ENCODE measurements at regions not wholly inside any gene's neighbourhood (a gene's known extent, or its start where the extent isn't known, plus 50 kb on each side); places are given as distances from the start of the nearest gene placed in this dataset.

DNA sequence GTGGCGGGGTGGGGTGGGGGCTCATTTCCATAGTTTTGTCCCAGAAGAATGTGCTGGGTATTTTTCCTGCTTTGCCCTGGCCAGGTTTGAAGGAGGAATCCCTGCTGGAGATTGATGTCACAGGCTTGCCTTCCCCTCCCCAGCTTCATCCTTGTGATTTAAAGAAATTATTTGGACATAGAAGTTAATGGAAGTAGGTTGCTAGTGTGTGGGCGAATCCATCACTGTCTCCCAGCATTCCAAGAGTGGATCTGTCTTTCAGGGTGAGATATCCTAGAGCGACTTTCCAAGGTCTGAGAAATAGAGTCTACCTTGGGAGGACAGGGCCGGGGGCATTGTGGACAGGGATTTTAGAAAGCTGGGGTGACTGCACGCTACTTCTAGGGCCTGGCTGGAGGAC, 64.9 kb upstream of the HSPA9 start:
- in situ Hi-C loops (cut with HindIII; ENCODE audit: low pct_unique_long_range_greater_than_20kb, low sequenced_read_pairs) (no loop called here), intact Hi-C loops (cut with micrococcal nuclease; ENCODE audit: unreplicated experiment) (loop anchor here (10.0 kb wide), 2 partner anchors 105 to 625 kb away; no protein-coding TSS in a partner anchor)
- H3K27me3 ChIP-seq (ENCODE audit: control insufficient read depth, insufficient read depth, low read length) = 0 out of 2 replicates have a peak, but pooled peaks cover 2% of the 10 kb centered on the region
- no TSS peak for BruUV-seq (replicated peaks)
- no peaks in the 10 kb centered on the region for H3K36me3 ChIP-seq (ENCODE audit: control insufficient read depth, insufficient read depth, low read length)
- ChIA-PET CTCF (interaction anchor here (0.6 to 0.7 kb wide), 3 partner anchors 61 to 328 kb away, joined by 3 to 6 read pairs (median 3); no protein-coding TSS in a partner anchor), POLR2A (interaction anchor here (0.6 kb wide), 1 partner anchor 28 kb away, joined by 5 read pairs; no protein-coding TSS in a partner anchor)
- no peak for ATAC-seq
- no peak for DNase-seq (ENCODE audit: low read depth, low spot score)
- TF ChIP-seq POLR2AphosphoS5 (IDR thresholded peaks at IDR 0.05; ENCODE audit: low read depth, low read length) (no peak), SIN3A (IDR thresholded peaks at IDR 0.05; ENCODE audit: borderline replicate concordance, insufficient read depth, low read depth, low read length) (no peak), CTCF (IDR thresholded peaks at IDR 0.05) (no peak), TCF7L2 (IDR thresholded peaks at IDR 0.05; ENCODE audit: low read depth, low read length) (no peak)
- TF ChIP-seq, protein P1, sequence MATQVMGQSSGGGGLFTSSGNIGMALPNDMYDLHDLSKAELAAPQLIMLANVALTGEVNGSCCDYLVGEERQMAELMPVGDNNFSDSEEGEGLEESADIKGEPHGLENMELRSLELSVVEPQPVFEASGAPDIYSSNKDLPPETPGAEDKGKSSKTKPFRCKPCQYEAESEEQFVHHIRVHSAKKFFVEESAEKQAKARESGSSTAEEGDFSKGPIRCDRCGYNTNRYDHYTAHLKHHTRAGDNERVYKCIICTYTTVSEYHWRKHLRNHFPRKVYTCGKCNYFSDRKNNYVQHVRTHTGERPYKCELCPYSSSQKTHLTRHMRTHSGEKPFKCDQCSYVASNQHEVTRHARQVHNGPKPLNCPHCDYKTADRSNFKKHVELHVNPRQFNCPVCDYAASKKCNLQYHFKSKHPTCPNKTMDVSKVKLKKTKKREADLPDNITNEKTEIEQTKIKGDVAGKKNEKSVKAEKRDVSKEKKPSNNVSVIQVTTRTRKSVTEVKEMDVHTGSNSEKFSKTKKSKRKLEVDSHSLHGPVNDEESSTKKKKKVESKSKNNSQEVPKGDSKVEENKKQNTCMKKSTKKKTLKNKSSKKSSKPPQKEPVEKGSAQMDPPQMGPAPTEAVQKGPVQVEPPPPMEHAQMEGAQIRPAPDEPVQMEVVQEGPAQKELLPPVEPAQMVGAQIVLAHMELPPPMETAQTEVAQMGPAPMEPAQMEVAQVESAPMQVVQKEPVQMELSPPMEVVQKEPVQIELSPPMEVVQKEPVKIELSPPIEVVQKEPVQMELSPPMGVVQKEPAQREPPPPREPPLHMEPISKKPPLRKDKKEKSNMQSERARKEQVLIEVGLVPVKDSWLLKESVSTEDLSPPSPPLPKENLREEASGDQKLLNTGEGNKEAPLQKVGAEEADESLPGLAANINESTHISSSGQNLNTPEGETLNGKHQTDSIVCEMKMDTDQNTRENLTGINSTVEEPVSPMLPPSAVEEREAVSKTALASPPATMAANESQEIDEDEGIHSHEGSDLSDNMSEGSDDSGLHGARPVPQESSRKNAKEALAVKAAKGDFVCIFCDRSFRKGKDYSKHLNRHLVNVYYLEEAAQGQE (IDR thresholded peaks at IDR 0.05; ENCODE audit: insufficient read depth in 1 of 2, low read depth in 2 of 2, low read length in 1 of 2) = no peak
- no peaks in the 10 kb centered on the region for H3K9me3 ChIP-seq (ENCODE audit: control insufficient read depth, insufficient read depth, low read depth, low read length)
- no peak overlapping the region for H3K4me3 ChIP-seq (ENCODE audit: low read depth in 2 of 2, low read length in 2 of 2)
- H3K27ac ChIP-seq (ENCODE audit: low read length) = no peak overlapping the region
- no peaks in the 10 kb centered on the region for H3K4me1 ChIP-seq (ENCODE audit: control insufficient read depth, insufficient read depth, low read length)

DNA sequence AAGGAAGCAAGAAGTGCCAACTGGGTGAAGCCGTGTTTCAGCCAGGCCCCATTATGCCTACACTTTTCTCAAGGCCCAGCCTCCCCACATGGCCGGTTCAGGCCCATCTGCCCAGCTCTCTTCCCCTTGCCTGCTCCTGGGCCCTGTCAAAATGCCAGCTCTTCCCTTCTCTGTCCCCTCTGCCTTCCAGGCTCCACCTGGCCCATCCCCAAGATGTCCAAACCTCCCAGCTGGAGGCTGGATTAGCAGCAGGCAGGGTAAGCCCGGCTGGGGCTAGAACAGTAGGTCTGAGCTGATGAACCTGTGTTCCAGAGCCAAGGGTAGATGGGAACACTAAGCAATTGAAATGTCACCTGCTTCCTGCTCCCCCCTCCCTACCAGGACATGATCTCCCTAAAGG, 64.1 kb upstream of the HSPA9 start:
- DNase-seq (ENCODE audit: low read depth, low spot score) (no peak), ATAC-seq (no peak)
- in situ Hi-C loops (cut with HindIII; ENCODE audit: low pct_unique_long_range_greater_than_20kb, low sequenced_read_pairs) (no loop called here), intact Hi-C loops (cut with micrococcal nuclease; ENCODE audit: unreplicated experiment) (no loop called here)
- POLR2A ChIA-PET = no interaction called here
- no peak for TF ChIP-seq CTCF (IDR thresholded peaks at IDR 0.05)
- TF ChIP-seq TCF7L2 (IDR thresholded peaks at IDR 0.05; ENCODE audit: low read depth, low read length) = no peak
- no peak for TF ChIP-seq SIN3A (IDR thresholded peaks at IDR 0.05; ENCODE audit: borderline replicate concordance, insufficient read depth, low read depth, low read length)
- TF ChIP-seq POLR2AphosphoS5 (IDR thresholded peaks at IDR 0.05; ENCODE audit: low read depth, low read length) = no peak
- TF ChIP-seq, protein P1 (IDR thresholded peaks at IDR 0.05; ENCODE audit: insufficient read depth in 1 of 2, low read depth in 2 of 2, low read length in 1 of 2) = no peak
- Histone ChIP-seq H3K27ac (ENCODE audit: low read length) (no peak overlapping the region), H3K27me3 (ENCODE audit: control insufficient read depth, insufficient read depth, low read length) (0 out of 2 replicates have a peak, but pooled peaks cover 2% of the 10 kb centered on the region), H3K36me3 (ENCODE audit: control insufficient read depth, insufficient read depth, low read length) (no peaks in the 10 kb centered on the region), H3K4me1 (ENCODE audit: control insufficient read depth, insufficient read depth, low read length) (no peaks in the 10 kb centered on the region), H3K4me3 (ENCODE audit: low read depth in 2 of 2, low read length in 2 of 2) (no peak overlapping the region), H3K9me3 (ENCODE audit: control insufficient read depth, insufficient read depth, low read depth, low read length) (no peaks in the 10 kb centered on the region)
- CTCF ChIA-PET = no interaction called here
- no TSS peak for BruUV-seq (replicated peaks)
